ENCODE measurements at regions not wholly inside any gene's neighbourhood (a gene's known extent, or its start where the extent isn't known, plus 50 kb on each side); places are given as distances from the start of the nearest gene placed in this dataset.

DNA sequence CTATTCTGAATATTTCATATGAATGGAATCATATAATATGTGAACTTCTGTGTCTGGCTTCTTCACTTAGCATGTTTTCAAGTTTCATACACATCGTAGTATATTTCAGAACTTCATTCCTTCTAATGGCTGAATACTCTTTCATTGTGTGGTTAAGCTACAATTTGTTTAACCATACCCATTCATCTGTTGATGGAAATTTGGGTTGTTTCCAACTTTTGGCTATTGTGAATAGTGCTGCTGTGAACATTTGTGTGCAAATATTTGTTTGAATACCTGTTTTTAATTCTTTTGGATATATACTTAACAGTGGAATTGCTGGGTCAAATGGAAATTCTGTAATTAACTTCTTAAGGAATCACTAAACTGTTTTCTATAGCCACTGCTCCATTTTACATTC, 86.0 kb upstream of the MDFIC start:
- TF ChIP-seq, protein P1, sequence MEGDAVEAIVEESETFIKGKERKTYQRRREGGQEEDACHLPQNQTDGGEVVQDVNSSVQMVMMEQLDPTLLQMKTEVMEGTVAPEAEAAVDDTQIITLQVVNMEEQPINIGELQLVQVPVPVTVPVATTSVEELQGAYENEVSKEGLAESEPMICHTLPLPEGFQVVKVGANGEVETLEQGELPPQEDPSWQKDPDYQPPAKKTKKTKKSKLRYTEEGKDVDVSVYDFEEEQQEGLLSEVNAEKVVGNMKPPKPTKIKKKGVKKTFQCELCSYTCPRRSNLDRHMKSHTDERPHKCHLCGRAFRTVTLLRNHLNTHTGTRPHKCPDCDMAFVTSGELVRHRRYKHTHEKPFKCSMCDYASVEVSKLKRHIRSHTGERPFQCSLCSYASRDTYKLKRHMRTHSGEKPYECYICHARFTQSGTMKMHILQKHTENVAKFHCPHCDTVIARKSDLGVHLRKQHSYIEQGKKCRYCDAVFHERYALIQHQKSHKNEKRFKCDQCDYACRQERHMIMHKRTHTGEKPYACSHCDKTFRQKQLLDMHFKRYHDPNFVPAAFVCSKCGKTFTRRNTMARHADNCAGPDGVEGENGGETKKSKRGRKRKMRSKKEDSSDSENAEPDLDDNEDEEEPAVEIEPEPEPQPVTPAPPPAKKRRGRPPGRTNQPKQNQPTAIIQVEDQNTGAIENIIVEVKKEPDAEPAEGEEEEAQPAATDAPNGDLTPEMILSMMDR (IDR thresholded peaks at IDR 0.05 in 8 of 11, conservative IDR thresholded peaks at IDR 0.05 in 3 of 11) = no peak
- no peak for TF ChIP-seq POLR2A (IDR thresholded peaks at IDR 0.05)

Data from spleen (tissue), 7 donors.